HG03095 (cell line): ENCODE measurements at regions not wholly inside any gene's neighbourhood (a gene's known extent, or its start where the extent isn't known, plus 50 kb on each side); places are given as distances from the start of the nearest gene placed in this dataset.
"Not testable (repeated sequence)": the region's sequence is repeated elsewhere in the genome, so short reads cannot be mapped to it uniquely, and the experiment has no call there.

ENCODE experiments used
- ATAC-seq: cut with Tn5 transposase; IDR thresholded peaks from one replicate; pipeline ENCODE4 v1.9.1; 2021; ENCODE audit warnings: moderate library complexity; ENCODE audit not compliant: unreplicated experiment

GRCh38 chr2:13515254-13515653, 798.5 kb downstream of the TRIB2 start:
- no peak for ATAC-seq

DNA sequence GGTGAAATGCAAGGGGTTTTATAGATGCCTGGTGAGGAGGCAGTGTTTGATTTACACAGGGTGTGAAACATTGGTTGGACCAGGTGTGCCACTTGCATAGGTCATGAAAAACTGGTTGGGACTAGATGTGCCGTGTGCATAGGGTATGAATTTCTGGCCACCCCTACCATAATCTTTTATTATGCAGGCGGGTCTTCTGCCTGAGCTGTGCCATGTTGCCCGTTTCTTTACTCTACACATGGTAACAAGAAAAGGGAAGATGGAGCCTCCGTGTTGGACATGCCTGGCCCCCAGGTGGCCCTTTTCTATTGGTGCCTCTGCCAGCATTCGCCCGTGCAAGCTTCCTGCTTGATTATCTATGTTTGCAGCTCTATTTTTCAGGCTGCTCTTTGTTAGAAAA, 805.4 kb downstream of the TRIB2 start:
- no peak for ATAC-seq

DNA sequence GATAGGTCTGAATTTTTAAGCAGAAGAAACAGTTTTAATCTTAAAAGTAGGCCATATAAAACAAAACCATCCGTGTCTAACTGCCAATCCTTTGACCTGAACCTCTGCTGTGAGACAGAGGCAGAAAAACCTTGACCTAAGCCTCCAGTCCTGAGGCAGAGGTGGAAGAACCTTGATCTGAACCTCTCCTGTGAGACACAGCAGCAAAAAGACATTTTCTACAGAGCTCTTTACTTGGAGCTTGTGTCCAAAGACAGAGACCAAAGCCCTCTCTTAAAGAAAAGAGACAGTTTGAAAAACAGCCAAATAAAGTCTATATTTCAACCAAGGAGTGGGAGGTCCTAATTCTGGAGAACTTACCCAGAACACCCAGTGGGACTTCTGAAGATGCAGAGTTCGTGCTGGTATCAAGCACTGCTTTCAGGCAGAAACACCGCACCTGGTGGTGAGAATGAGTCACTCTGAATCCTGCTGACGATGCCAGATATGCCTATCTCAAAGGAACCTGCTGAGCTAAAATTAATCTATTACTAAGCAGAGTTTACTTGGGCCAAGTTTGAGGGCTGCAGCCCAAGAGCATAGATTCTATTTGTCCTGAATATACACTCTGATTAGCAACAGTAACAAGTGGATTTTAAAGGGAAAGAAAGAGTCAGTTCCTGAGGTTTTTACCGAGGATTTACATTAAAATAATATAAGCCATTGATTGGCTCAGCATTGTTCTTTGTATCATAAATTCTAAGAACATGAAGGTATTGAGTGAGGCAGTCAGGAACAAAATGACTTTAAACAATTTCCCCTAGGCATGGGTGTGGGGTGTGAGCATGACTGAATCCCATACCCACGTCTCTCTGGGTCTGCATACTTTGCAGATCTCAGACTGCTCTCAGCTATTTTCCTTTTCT, 806.4 kb downstream of the TRIB2 start:
- peak; percentile 93 for ATAC-seq

- ATAC-seq: peak; percentile 32
These were observed 807.8 kb downstream of the TRIB2 start for GRCh38 chr2:13524492-13524891.

GRCh38 chr2:13531735-13532410, 815.1 kb downstream of the TRIB2 start:
- not testable (repeated sequence) for ATAC-seq

DNA sequence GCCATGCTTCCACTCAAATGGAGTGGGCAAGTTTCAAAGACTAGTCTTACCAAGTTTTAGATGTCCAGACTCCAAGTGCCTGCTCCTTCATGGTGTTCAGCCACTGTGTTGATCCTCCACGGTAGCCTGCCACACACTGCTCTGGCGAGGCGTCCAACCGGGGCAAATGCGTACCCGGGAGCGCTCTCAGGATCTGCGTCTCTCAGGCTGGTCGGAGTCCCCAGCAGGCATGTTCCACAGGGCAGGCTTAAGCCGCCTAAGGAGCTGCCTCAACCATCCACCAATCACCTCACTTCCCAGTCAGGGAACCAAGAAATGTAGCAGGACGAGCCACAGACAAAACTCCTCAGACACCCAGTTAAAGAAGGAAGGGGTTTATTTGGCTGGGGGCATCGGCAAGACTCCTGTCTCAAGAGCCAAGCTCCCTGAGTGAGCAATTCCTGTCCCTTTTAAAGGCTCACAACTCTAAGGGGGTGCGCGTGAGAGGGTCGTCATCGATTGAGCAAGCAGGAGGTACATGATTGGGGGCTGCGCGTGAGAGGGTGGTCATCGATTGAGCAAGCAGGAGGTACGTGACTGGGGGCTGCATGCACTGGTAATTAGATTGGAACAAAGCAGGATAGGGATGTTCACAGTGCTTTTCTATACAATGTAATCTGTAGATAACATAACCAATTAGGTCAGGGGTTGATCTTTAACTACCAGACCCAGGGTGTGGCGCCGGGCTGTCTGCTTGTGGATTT, 816.2 kb downstream of the TRIB2 start:
- not testable (repeated sequence) for ATAC-seq

- ATAC-seq: no peak
These were observed 816.8 kb downstream of the TRIB2 start for GRCh38 chr2:13533524-13533922.

DNA sequence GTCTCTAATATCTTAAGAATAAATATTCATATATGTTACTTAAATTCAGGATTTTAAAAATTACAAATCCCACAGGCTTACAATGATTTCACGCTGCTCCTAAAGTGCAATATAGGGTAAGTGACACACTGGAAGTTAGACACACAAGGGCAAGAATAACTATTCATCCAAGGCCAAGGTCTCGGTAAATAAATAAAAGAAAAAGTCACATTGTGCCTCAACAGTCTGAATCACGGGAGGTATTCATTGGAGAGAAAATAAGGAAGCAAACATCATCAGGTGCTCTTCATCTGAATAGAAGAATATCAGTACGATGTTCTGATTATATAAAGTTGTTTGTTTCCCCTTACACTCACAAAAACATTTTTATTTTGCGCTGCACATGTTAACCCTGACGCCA, 820.2 kb downstream of the TRIB2 start:
- no peak for ATAC-seq

GRCh38 chr2:13537771-13538349, 821.1 kb downstream of the TRIB2 start:
- no peak for ATAC-seq

- no peak for ATAC-seq
These were observed 822.6 kb downstream of the TRIB2 start for GRCh38 chr2:13539296-13539695.

- ATAC-seq: no peak
These were observed 825.3 kb downstream of the TRIB2 start for GRCh38 chr2:13542061-13542460.

DNA sequence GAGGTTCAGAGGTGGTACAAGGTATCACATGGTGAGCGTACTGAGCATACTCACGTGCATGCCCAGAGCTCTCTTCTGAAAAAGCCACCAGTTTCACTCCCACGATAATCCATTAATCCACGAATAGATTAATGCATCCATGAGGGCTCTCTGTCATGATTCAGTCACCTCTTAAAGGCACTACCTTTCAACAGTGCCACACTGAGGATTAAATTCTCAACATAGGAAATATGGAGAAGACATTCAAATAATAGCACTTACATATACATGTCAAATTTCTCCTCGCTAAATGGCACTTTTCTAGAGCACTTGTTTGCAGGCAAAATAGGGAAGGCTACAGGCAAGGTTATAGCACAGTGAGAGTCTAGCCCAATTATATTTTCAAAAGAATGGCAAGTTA, 825.9 kb downstream of the TRIB2 start:
- ATAC-seq: no peak

- ATAC-seq: peak; percentile 56
These were observed 826.8 kb downstream of the TRIB2 start for GRCh38 chr2:13543550-13543949.

DNA sequence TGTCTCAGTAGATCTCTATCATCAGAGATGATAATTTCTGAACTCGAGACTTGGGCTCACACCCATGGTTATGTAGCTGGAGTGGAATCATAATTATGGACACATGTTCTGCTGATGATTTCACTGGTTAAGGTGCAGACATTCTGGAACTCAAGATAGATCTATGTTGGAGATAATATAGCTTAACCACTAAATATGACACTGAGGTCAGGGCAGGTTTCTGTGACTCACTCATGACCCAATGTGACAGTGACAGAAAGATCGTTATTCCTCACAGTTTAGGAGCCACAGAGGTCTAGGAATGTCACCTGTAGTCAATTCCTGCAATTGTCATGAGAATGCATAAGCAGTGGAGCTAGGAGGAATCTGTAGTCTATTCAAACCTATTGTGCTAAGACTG, 828.6 kb downstream of the TRIB2 start:
- peak; percentile 64 for ATAC-seq

DNA sequence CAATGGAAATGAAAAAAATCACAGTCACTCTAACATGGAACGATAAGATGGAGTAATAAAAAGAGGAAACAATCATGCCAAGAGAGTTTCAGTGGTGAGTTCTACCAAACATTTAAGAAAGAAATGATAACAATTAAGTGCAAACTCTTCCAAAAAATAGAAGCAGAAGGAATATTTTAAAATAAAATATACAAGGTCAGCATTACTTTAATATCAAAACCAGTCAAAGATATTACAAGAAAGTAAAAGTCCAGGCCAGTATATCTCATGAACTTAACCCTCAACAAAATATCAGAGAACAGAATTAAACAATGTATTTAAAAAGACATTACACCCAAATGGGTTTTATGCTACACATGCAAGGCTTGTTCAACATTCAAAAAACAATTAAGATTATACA, 829.4 kb downstream of the TRIB2 start:
- no peak for ATAC-seq

DNA sequence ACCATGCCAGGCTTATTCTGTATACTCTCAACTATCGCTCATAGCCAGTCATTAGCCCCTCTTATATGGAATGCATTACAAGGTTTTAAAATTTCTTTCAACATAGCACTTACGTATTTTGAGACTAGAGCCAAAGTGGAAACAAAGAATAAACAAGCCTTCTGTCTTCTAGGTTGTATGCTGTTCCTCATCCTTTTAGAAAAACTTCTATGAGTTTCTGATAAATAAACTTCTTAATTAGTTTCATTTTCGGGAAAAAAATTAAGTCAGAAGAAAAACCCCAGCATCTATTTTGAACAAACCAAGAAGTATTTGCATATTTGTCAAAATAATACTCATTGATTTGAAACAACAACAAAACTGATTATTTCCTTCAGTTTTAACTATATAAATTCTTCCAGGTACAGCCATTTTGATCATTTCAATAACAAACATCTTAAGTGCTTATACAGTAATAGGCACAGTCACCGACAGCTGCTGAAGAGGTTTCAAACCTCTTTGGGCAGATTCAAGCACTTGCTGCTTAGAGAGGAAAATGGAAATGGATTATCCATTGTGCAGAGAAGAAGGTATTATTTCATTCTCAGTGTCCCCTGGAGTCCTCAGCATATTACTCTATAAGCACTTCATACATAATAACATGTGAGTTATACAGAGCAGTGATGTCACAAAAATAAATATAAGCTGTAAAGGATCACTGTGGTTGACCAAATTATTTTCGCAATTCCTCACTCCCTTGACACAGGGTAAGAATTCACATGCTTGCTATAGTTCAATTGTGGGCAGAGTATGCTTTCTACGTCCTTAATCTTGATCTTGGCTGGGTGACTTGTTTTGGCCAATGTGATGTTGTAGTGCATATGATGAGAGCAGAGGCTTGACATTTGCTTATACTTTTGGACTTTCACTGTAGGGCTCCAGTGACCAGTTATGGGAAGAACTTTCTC, 833.8 kb downstream of the TRIB2 start:
- no peak for ATAC-seq

DNA sequence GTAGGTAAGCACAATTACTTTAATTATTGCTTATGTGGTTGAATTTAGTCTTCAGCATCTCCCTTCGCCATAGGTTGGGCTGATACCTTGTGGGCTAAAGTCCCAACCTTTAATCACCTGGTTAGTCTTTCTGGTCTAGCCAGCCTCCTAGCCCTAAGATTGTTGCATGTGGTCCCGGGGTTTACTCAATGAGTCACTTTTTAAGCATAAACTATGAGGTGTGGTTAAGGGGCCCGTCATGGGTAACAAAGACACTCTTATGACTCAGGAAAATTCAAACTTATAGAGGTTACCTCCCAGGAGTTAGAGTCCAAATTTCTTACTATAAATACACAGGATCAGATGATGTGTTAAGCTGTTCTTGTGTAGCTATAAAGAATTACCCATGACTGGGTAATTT, 841.6 kb downstream of the TRIB2 start:
- ATAC-seq: peak; percentile 69

DNA sequence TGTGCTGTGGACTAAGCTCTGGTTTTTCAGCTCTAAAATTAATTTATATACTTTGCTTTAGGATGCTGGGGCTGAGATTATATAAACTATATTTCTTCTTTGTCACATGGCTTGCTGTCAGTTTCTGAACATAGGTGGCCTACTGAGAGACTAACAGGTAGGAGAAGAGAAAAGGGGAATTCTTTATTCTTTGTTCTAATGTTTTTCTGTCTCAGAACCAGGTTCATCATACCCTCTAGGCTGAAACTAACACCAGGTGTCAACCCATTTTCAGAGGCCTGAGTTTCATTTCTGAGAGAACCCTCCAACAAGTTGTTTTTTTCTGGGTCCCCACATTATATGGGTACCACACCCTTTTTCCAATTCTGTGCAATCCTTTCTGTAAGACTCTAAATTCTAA, 843.6 kb downstream of the TRIB2 start:
- ATAC-seq: peak; percentile 76

DNA sequence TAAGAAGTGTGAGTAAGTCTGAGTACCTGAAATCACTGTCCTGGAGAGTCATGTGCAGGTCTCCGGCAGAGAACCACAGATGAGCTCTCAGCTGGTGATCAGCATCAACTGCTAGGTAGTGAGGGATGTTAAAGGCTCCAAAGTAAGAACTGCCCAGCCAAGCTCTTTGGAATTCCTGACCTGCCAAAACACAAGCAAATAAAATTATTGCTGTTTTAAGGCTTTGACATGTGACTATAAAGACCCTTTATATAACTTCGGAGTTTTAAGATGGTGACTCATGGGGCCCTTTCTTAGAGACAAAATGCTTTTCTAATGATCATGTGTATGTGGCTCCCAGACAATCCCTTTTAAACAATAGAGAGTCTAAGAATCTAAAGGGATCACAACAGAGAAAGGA, 855.7 kb downstream of the TRIB2 start:
- ATAC-seq: no peak

GRCh38 chr2:13574831-13575230, 858.1 kb downstream of the TRIB2 start:
- no peak for ATAC-seq
